Adrenal gland (tissue), 9 donors: ENCODE measurements at regions not wholly inside any gene's neighbourhood (a gene's known extent, or its start where the extent isn't known, plus 50 kb on each side); places are given as distances from the start of the nearest gene placed in this dataset.
"Not testable (repeated sequence)": the region's sequence is repeated elsewhere in the genome, so short reads cannot be mapped to it uniquely, and the experiment has no call there.

Experiments used
- DNase-seq, 7 donors: peaks; one replicate each; pipeline ENCODE4 v3.0.0-alpha.2; 2019 to 2020
- H3K27ac ChIP-seq, 5 donors: fragments of 200-600 bp; sonication (generic) in 4 of 5; 1 replicate in 3 of 5; 2 replicates in 2 of 5; pipeline versions ENCODE4 v1.5.1 to v1.8.0; 2016 to 2020; ENCODE audit warnings: mild to moderate bottlenecking in 1 of 5
- H3K27me3 ChIP-seq: fragments of 200-600 bp; 2 replicates; pipeline ENCODE4 v1.8.0; 2021
- H3K36me3 ChIP-seq, 2 donors: fragments of 200-600 bp; replicated peaks in 1 of 2; 1 replicate in 1 of 2; 2 replicates in 1 of 2; pipeline versions ENCODE4 v1.5.1 to v1.8.0; 2018 to 2022
- H3K4me1 ChIP-seq, 2 donors: fragments of 200-600 bp; replicated peaks in 1 of 2; 1 replicate in 1 of 2; 2 replicates in 1 of 2; pipeline versions ENCODE4 v1.5.1 to v1.8.0; 2018 to 2021
- H3K4me3 ChIP-seq, 4 donors: fragments of 200-600 bp; sonication (generic) in 3 of 4; one replicate each; pipeline ENCODE4 v1.5.1; 2016 to 2018
- H3K9me3 ChIP-seq, 3 donors: fragments of 200-600 bp; sonication (generic) in 1 of 3; replicated peaks in 1 of 3; 1 replicate in 2 of 3; 2 replicates in 1 of 3; pipeline versions ENCODE4 v1.5.1 to v1.8.0; 2016 to 2021
- CTCF ChIP-seq, 6 experiments: fragments of 450-650 bp in 4 of 6; fragments of 200-600 bp in 2 of 6; sonication (generic) in 1 of 6; IDR thresholded peaks; 1 replicate in 5 of 6; 2 replicates in 1 of 6; pipeline versions ENCODE4 v1.5.1 to v1.8.0; 2016 to 2021; ENCODE audit warnings: antibody characterized with exemption in 6 of 6, mild to moderate bottlenecking in 2 of 6, moderate library complexity in 1 of 6
- POLR2A ChIP-seq, 2 donors: fragments of 450-650 bp; IDR thresholded peaks; one replicate each; pipeline ENCODE4 v1.6.1; 2017; ENCODE audit warnings: antibody characterized with exemption in 2 of 2, mild to moderate bottlenecking in 2 of 2, moderate library complexity in 1 of 2
- WGBS, 4 donors: extraction: QIAGEN DNeasy Blood & Tissue Kit in 2 of 4; methylation state at CpG; one replicate each; pipeline versions ENCODE4 v1.1.5 to v1.1.7; 2013 to 2017; 5-methylcytosine and 5-hydroxymethylcytosine counted together
- intact Hi-C, 2 donors: fragments of 100-400 bp; cut with DNase I; formaldehyde crosslinking; loops; one replicate each; pipeline versions ENCODE4 v1.14.1 to v1.15.0; 2022 to 2023
- donor health status: healthy with polysubstance abuse.
- donor health status: Bipolar disorder and iron deficiency.
- donor health status: DM: yes; HTN: yes; CAD: no.
- donor health status: DM: no; HTN: no; CAD: no.
- donor health status: DM: no; HTN: no; CAD: no.

GRCh38 chr6:14388371-14388770 is 270.8 kb downstream of the CD83 start:
- WGBS, 4 donors = 85 to 93% (median 91%) methylated on average over 2 of the region's 2 CpGs
- intact Hi-C loops = no loop called here
- H3K36me3 ChIP-seq = no peaks in the 10 kb centered on the region
- H3K27ac ChIP-seq = no peak overlapping the region
- H3K9me3 ChIP-seq = no peaks in the 10 kb centered on the region
- no peak overlapping the region for H3K4me3 ChIP-seq
- no peak for TF ChIP-seq POLR2A (IDR thresholded peaks at IDR 0.05)
- TF ChIP-seq CTCF (IDR thresholded peaks at IDR 0.05) = no peak
- H3K27me3 ChIP-seq = no peaks in the 10 kb centered on the region
- peaks cover 0 to 6% of the 10 kb centered on the region in 2 donors for H3K4me1 ChIP-seq
- no peak for DNase-seq

GRCh38 chr6:14389776-14390175 is 272.2 kb downstream of the CD83 start:
- H3K4me1 ChIP-seq, H3K36me3 ChIP-seq, H3K27me3 ChIP-seq, H3K9me3 ChIP-seq, H3K27ac ChIP-seq, H3K4me3 ChIP-seq, intact Hi-C loops, DNase-seq: not testable (repeated sequence)
- WGBS, 4 donors = 82 to 96% (median 87%) methylated on average over 2 of the region's 2 CpGs

- 68 to 88% (median 80%) methylated on average over 2 of the region's 2 CpGs for WGBS, 4 donors
These were observed 273.2 kb downstream of the CD83 start for GRCh38 chr6:14390805-14391204.

GRCh38 chr6:14393910-14394309 is 276.3 kb downstream of the CD83 start:
- no peaks in the 10 kb centered on the region for H3K27me3 ChIP-seq
- no peak for DNase-seq
- intact Hi-C loops = no loop called here
- TF ChIP-seq CTCF (IDR thresholded peaks at IDR 0.05) (no peak), POLR2A (IDR thresholded peaks at IDR 0.05) (no peak)
- no peaks in the 10 kb centered on the region for H3K4me1 ChIP-seq
- no peaks in the 10 kb centered on the region for H3K9me3 ChIP-seq
- 76 to 87% (median 83%) methylated on average over 4 of the region's 4 CpGs for WGBS, 4 donors
- H3K36me3 ChIP-seq = no peaks in the 10 kb centered on the region
- no peak overlapping the region for H3K27ac ChIP-seq
- H3K4me3 ChIP-seq = no peak overlapping the region

More at GRCh38 chr6:14390805-14391204, 273.2 kb downstream of the CD83 start:
- Histone ChIP-seq H3K27me3 (no peaks in the 10 kb centered on the region), H3K27ac (no peak overlapping the region), H3K9me3 (no peaks in the 10 kb centered on the region), H3K36me3 (no peaks in the 10 kb centered on the region), H3K4me1 (peaks cover 0 to 6% of the 10 kb centered on the region in 2 donors), H3K4me3 (no peak overlapping the region)
- DNase-seq = no peak
- TF ChIP-seq CTCF (IDR thresholded peaks at IDR 0.05) (no peak), POLR2A (IDR thresholded peaks at IDR 0.05) (no peak)
- intact Hi-C loops = no loop called here

- DNase-seq = no peak
- Histone ChIP-seq H3K4me1 (no peaks in the 10 kb centered on the region), H3K4me3 (no peak overlapping the region), H3K27ac (no peak overlapping the region), H3K27me3 (no peaks in the 10 kb centered on the region), H3K9me3 (no peaks in the 10 kb centered on the region), H3K36me3 (no peaks in the 10 kb centered on the region)
- WGBS, 4 donors = 91 to 97% (median 94%) methylated on average over 4 of the region's 4 CpGs
- intact Hi-C loops = no loop called here
- TF ChIP-seq POLR2A (IDR thresholded peaks at IDR 0.05) (no peak), CTCF (IDR thresholded peaks at IDR 0.05) (no peak)
These were observed 278.8 kb downstream of the CD83 start for GRCh38 chr6:14396392-14396791.
